GM12878 (cell line): ENCODE measurements at regions not wholly inside any gene's neighbourhood (a gene's known extent, or its start where the extent isn't known, plus 50 kb on each side); places are given as distances from the start of the nearest gene placed in this dataset.

Experiments used
- ATAC-seq: fragments of 200-7000 bp; cut with Tn5 transposase; 3 replicates; pipeline ENCODE4 v1.9.1; 2020; ENCODE audit warnings: mild to moderate bottlenecking, moderate library complexity
- BruUV-seq: library from RNA; stranded (reverse); fragments of 400-500 nt; replicated peaks from 2 replicates; lab custom pipeline; 2021; lab: Mats Ljungman, UMichigan
- CTCF ChIA-PET: fragments of 300-600 bp; sonication (Branson Sonifier 250); formaldehyde crosslinking; extraction: SDS; loops from one replicate; lab custom pipeline; 2021; ENCODE audit warnings: inconsistent platforms; lab: Yijun Ruan, JAX
- POLR2A ChIA-PET: fragments of 350-600 bp; formaldehyde crosslinking; extraction: SDS; loops from one replicate; lab custom pipeline; 2021; ENCODE audit warnings: inconsistent platforms; lab: Charles Lee
- RAD21 ChIA-PET: fragments of 300-600 bp; sonication (Branson Sonifier 250); formaldehyde crosslinking; loops from one replicate; lab custom pipeline; 2023; ENCODE audit warnings: antibody characterized with exemption; ENCODE audit not compliant: unreplicated experiment; lab: Charles Lee
- SMC1A ChIA-PET: fragments of 300-600 bp; sonication (Branson Sonifier 250); formaldehyde crosslinking; loops from one replicate; lab custom pipeline; 2023; ENCODE audit not compliant: unreplicated experiment, uncharacterized antibody; lab: Charles Lee
- DNase-seq: peaks from one replicate; pipeline ENCODE4 v3.0.0-alpha.2; 2011; ENCODE audit warnings: low read depth, low spot score
- FAIRE-seq: peaks from 3 replicates; lab custom pipeline; 2011; peaks lifted over from hg19 to GRCh38; lab: Jason Lieb, UNC
- H2AFZ ChIP-seq: 2 replicates; pipeline ENCODE4 v1.6.0; 2011; ENCODE audit warnings: low read depth, low read length, control low read depth; ENCODE audit not compliant: control insufficient read depth
- H3K27ac ChIP-seq: 2 replicates; pipeline ENCODE4 v1.5.1; 2011; ENCODE audit warnings: control low read depth; ENCODE audit not compliant: control insufficient read depth, insufficient read depth
- H3K27me3 ChIP-seq, 2 experiments: replicated peaks in 1 of 2; 2 replicates each; pipeline versions ENCODE4 v1.6.0 to v1.6.1; 2011; ENCODE audit warnings: low read length in 1 of 2; ENCODE audit not compliant: control insufficient read depth in 2 of 2, insufficient read depth in 2 of 2
- H3K36me3 ChIP-seq, 2 experiments: 2 replicates each; pipeline ENCODE4 v1.5.1; 2011; ENCODE audit warnings: low read length in 1 of 2; ENCODE audit not compliant: control insufficient read depth in 2 of 2, insufficient read depth in 2 of 2
- H3K4me1 ChIP-seq: 2 replicates; pipeline ENCODE4 v1.6.1; 2011; ENCODE audit warnings: mild to moderate bottlenecking, low read length, moderate library complexity, mixed read lengths; ENCODE audit not compliant: control insufficient read depth, insufficient read depth
- H3K4me2 ChIP-seq: 2 replicates; pipeline ENCODE4 v1.6.0; 2011; ENCODE audit warnings: control low read depth; ENCODE audit not compliant: control insufficient read depth, insufficient read depth
- H3K4me3 ChIP-seq: fragments of 200-600 bp; sonication (generic); 2 replicates; pipeline ENCODE4 v1.5.1; 2016
- H3K79me2 ChIP-seq: 2 replicates; pipeline ENCODE4 v1.6.0; 2011; ENCODE audit warnings: low read length; ENCODE audit not compliant: control insufficient read depth, insufficient read depth
- H3K9ac ChIP-seq: 2 replicates; pipeline ENCODE4 v1.8.0; 2011; ENCODE audit warnings: low read length, control low read depth, mixed read lengths; ENCODE audit not compliant: control insufficient read depth, insufficient read depth
- H3K9me3 ChIP-seq: replicated peaks from 3 replicates; pipeline ENCODE4 v1.5.1; 2011; ENCODE audit warnings: mild to moderate bottlenecking, low read length; ENCODE audit not compliant: control insufficient read depth, insufficient read depth
- H4K20me1 ChIP-seq: 2 replicates; pipeline ENCODE4 v1.6.0; 2011; ENCODE audit not compliant: control insufficient read depth, insufficient read depth
- CREM ChIP-seq: IDR thresholded peaks from 2 replicates; pipeline ENCODE4 v1.6.1; 2014; ENCODE audit warnings: antibody characterized with exemption, low read depth
- ETV6 ChIP-seq, 2 experiments: fragments of 450-650 bp in 1 of 2; IDR thresholded peaks in 1 of 2; conservative IDR thresholded peaks in 1 of 2; 2 replicates each; pipeline ENCODE4 v1.6.1; 2014; ENCODE audit warnings: antibody characterized with exemption in 1 of 2, borderline replicate concordance in 1 of 2, low read depth in 1 of 2, mild to moderate bottlenecking in 1 of 2, moderate library complexity in 1 of 2
- FOXM1 ChIP-seq: IDR thresholded peaks from 2 replicates; pipeline ENCODE4 v1.6.1; 2012; ENCODE audit warnings: low read depth, mild to moderate bottlenecking, inconsistent platforms, low read length, moderate library complexity
- GABPA ChIP-seq: IDR thresholded peaks from 2 replicates; pipeline ENCODE4 v1.6.1; 2014; ENCODE audit warnings: antibody characterized with exemption, low read depth, mild to moderate bottlenecking, inconsistent platforms
- HDGF ChIP-seq: fragments of 450-650 bp; IDR thresholded peaks from 2 replicates; pipeline ENCODE4 v1.6.1; 2016; ENCODE audit warnings: antibody characterized with exemption
- IKZF1 ChIP-seq: fragments of 450-650 bp; conservative IDR thresholded peaks from 2 replicates; pipeline ENCODE4 v1.6.1; 2017; ENCODE audit warnings: antibody characterized with exemption, mild to moderate bottlenecking
- JUNB ChIP-seq: IDR thresholded peaks from 2 replicates; pipeline ENCODE4 v1.6.1; 2016; ENCODE audit warnings: antibody characterized with exemption, mild to moderate bottlenecking
- JUND ChIP-seq: IDR thresholded peaks from 2 replicates; pipeline ENCODE4 v1.6.1; 2012; ENCODE audit warnings: low read depth, mild to moderate bottlenecking, low read length, improper control_type of control experiment, moderate library complexity
- MXI1 ChIP-seq: fragments of 150-350 bp; IDR thresholded peaks from 2 replicates; pipeline ENCODE4 v1.6.1; 2011; ENCODE audit warnings: low read depth, mild to moderate bottlenecking, inconsistent platforms, low read length, improper control_type of control experiment
- POLR2AphosphoS2 ChIP-seq: IDR thresholded peaks from 2 replicates; pipeline ENCODE4 v1.6.1; 2011; ENCODE audit warnings: low read depth, mild to moderate bottlenecking, low read length, improper control_type of control experiment, moderate library complexity
- TARDBP ChIP-seq: IDR thresholded peaks from 2 replicates; pipeline ENCODE4 v1.6.1; 2016; ENCODE audit warnings: borderline replicate concordance
- TCF7 ChIP-seq: IDR thresholded peaks from 2 replicates; pipeline ENCODE4 v1.6.1; 2014; ENCODE audit warnings: antibody characterized with exemption, borderline replicate concordance
- ZBTB11 ChIP-seq: fragments of 450-650 bp; formaldehyde crosslinking; IDR thresholded peaks from 2 replicates; pipeline ENCODE4 v1.5.0; 2022; ENCODE audit warnings: mild to moderate bottlenecking, missing genetic modification characterization
- ZNF622 ChIP-seq: fragments of 450-650 bp; IDR thresholded peaks from 2 replicates; pipeline ENCODE4 v1.6.1; 2017; ENCODE audit warnings: mild to moderate bottlenecking, inconsistent platforms
- WGBS: methylation state at CpG from one replicate; pipeline ENCODE4 v1.1.6; 2016; ENCODE audit warnings: low lambda C conversion rate; ENCODE audit not compliant: insufficient replicate concordance, insufficient coverage; ENCODE audit errors: missing lambda C conversion rate; 5-methylcytosine and 5-hydroxymethylcytosine counted together
- in situ Hi-C: fragments of 300-500 bp; cut with MboI; formaldehyde crosslinking; loops from 9 replicates; pipeline ENCODE4 v1.14.3; 2018; ENCODE audit warnings: mixed read lengths
- intact Hi-C: fragments of 100-400 bp; cut with micrococcal nuclease; formaldehyde crosslinking; loops from one replicate; pipeline ENCODE4 v1.14.2; 2022; ENCODE audit not compliant: unreplicated experiment

DNA sequence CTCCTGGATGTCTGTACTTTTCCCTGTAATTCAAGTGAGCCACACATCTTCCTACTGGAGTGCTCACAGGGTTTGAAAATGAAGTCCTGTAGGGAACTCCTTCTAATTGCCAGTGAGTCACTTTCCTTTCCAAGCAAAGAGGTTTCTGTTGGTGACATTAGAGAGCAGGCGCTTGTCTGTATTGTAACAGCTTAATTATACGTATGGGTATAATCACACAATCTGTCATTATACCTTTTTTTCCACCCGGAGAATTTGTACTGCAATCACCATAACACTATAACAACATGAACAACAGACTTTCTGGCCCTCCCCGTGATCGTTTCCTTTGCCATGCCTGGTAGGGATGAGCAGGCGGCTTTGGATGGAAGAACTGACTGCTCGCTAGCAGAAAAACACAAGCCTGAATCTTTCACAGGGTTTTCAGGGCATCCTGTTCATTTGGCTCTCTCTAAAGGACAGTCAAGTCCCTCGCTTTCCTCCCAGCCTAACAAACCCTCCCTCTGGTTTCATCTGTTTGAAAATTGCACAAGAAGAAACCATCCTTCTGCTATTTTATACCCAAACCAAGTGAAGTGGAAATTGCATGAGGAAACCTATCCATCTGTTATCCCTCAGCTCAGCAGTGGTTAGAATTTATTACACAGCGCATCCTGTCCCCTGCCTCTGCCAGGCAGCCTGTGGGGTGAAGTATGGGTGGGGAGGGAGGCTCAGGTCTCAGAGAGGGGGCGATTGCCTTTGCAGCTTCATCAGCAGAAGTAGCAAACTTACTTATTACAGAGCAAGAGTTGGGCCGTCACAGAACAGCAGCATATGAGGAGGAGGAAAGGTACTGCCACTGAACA lies 307.0 kb upstream of the TLE4 start:
- intact Hi-C loops: loop anchor here (10.0 kb wide), 1 partner anchor 60 kb away; no protein-coding TSS in a partner anchor
- no peak for TF ChIP-seq IKZF1
- TF ChIP-seq GABPA: no peak
- TF ChIP-seq FOXM1: no peak
- TF ChIP-seq, all 136 proteins: peak for 0
- POLR2A ChIA-PET: no interaction called here
- RAD21 ChIA-PET: no interaction called here
- H4K20me1 ChIP-seq: no peaks in the 10 kb centered on the region
- SMC1A ChIA-PET: no interaction called here
- no TSS peak for BruUV-seq
- no peak overlapping the region for H2AFZ ChIP-seq
- H3K79me2 ChIP-seq: no peaks in the 10 kb centered on the region
- no peak for FAIRE-seq
- no peaks in the 10 kb centered on the region; the same call in 2 of the 3 replicates for H3K9me3 ChIP-seq
- WGBS: 2% methylated on average over 11 of the region's 11 CpGs
- no peaks in the 10 kb centered on the region for H3K36me3 ChIP-seq
- no peak for DNase-seq
- no peak overlapping the region for H3K4me3 ChIP-seq
- no peaks in the 10 kb centered on the region for H3K4me1 ChIP-seq
- no peak overlapping the region for H3K27ac ChIP-seq
- ATAC-seq: no peak
- H3K27me3 ChIP-seq: no peaks in the 10 kb centered on the region; a peak in 1 of 4 replicates
- H3K9ac ChIP-seq: no peak overlapping the region
- no peak overlapping the region for H3K4me2 ChIP-seq
- CTCF ChIA-PET: no interaction called here
- in situ Hi-C loops: no loop called here

DNA sequence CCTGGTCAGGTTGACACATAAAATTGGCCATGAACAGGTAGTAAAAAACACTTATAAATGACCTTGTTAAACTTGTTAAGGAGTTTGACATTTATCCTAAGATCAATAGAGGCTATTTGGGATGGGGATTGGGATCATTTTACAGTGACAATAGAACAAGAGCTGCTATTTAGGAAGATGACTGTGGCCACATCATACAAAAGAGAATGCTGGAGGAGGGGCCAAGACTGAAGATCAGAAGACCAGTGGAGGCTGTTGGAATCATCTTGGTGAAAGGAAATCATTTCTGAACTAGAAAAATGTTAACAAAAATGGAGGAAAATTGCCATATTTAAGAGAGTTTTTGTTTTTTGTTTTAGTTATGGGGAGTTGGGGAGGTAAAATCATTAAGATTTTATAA lies 304.8 kb upstream of the TLE4 start:
- ChIA-PET POLR2A (no interaction called here), RAD21 (no interaction called here), CTCF (interaction anchor here (0.7 kb wide), 1 partner anchor 262 kb away, joined by 3 read pairs; no protein-coding TSS in a partner anchor), SMC1A (no interaction called here)
- BruUV-seq: no TSS peak
- Histone ChIP-seq H3K9ac (no peak overlapping the region), H3K4me3 (no peak overlapping the region), H4K20me1 (no peaks in the 10 kb centered on the region), H3K27me3 (no peaks in the 10 kb centered on the region), H3K9me3 (no peaks in the 10 kb centered on the region; the same call in 2 of the 3 replicates), H2AFZ (no peak overlapping the region), H3K4me1 (no peaks in the 10 kb centered on the region), H3K4me2 (no peak overlapping the region), H3K36me3 (no peaks in the 10 kb centered on the region), H3K79me2 (no peaks in the 10 kb centered on the region), H3K27ac (no peak overlapping the region)
- ATAC-seq (no peak), DNase-seq (no peak), FAIRE-seq (no peak)
- in situ Hi-C loops (no loop called here), intact Hi-C loops (loop anchor here (10.0 kb wide), 1 partner anchor 62 kb away; no protein-coding TSS in a partner anchor)
- no peak for TF ChIP-seq MXI1
- no peak for TF ChIP-seq ETV6 (conservative IDR thresholded peaks at IDR 0.05 in 1 of 2, IDR thresholded peaks at IDR 0.05 in 1 of 2; ENCODE audit: borderline replicate concordance in 1 of 2, low read depth in 1 of 2)
- no peak for TF ChIP-seq ZBTB11 (CRISPR knock-in tag)
- no peak for TF ChIP-seq POLR2AphosphoS2
- no peak for TF ChIP-seq CREM
- no peak for TF ChIP-seq JUND
- no peak for TF ChIP-seq TCF7
- TF ChIP-seq ZNF622: no peak
- no peak for TF ChIP-seq JUNB
- no peak for TF ChIP-seq HDGF
- no peak for TF ChIP-seq TARDBP
